Transverse colon (tissue), 4 donors: ENCODE measurements at regions not wholly inside any gene's neighbourhood (a gene's known extent, or its start where the extent isn't known, plus 50 kb on each side); places are given as distances from the start of the nearest gene placed in this dataset.

ENCODE experiments used
- DNase-seq: peaks from one replicate; pipeline ENCODE4 v3.0.0-alpha.2; 2019
- H3K27ac ChIP-seq, 4 donors: fragments of 200-600 bp; sonication (generic); 2 replicates each; pipeline ENCODE4 v1.5.1; 2016 to 2018; ENCODE audit warnings: inconsistent platforms in 4 of 4
- H3K27me3 ChIP-seq: fragments of 200-600 bp; sonication (generic); 2 replicates; pipeline ENCODE4 v1.5.1; 2017; ENCODE audit warnings: inconsistent platforms
- H3K36me3 ChIP-seq, 4 donors: fragments of 200-600 bp; sonication (generic); 2 replicates each; pipeline ENCODE4 v1.5.1; 2017 to 2019; ENCODE audit warnings: inconsistent platforms in 4 of 4
- H3K4me1 ChIP-seq, 4 donors: fragments of 200-600 bp; sonication (generic); 2 replicates each; pipeline ENCODE4 v1.5.1; 2017 to 2020; ENCODE audit warnings: inconsistent platforms in 4 of 4
- H3K4me3 ChIP-seq, 4 donors: fragments of 200-600 bp; sonication (generic); 1 replicate in 1 of 4; 2 replicates in 3 of 4; pipeline versions ENCODE4 v1.5.1 to v1.6.1; 2017 to 2019; ENCODE audit warnings: inconsistent platforms in 4 of 4
- H3K9me3 ChIP-seq, 2 donors: fragments of 200-600 bp; sonication (generic); 2 replicates each; pipeline ENCODE4 v1.5.1; 2017 to 2019; ENCODE audit warnings: inconsistent platforms in 2 of 2
- CTCF ChIP-seq, 5 experiments: fragments of 200-600 bp in 3 of 5; fragments of 450-650 bp in 2 of 5; sonication (generic) in 3 of 5; IDR thresholded peaks; 1 replicate in 2 of 5; 2 replicates in 3 of 5; pipeline ENCODE4 v1.5.1; 2016 to 2017; ENCODE audit warnings: antibody characterized with exemption in 5 of 5, inconsistent platforms in 3 of 5, mild to moderate bottlenecking in 2 of 5, moderate library complexity in 1 of 5
- EP300 ChIP-seq: sonication (generic); formaldehyde crosslinking; IDR thresholded peaks from one replicate; pipeline ENCODE4 v1.6.1; 2017; ENCODE audit warnings: antibody characterized with exemption, low read depth
- POLR2A ChIP-seq: fragments of 450-650 bp; IDR thresholded peaks from one replicate; pipeline ENCODE4 v1.6.1; 2016; ENCODE audit warnings: antibody characterized with exemption, mild to moderate bottlenecking, moderate library complexity
- POLR2AphosphoS5 ChIP-seq, 3 donors: sonication (generic); formaldehyde crosslinking; IDR thresholded peaks; one replicate each; pipeline ENCODE4 v1.6.1; 2016; ENCODE audit warnings: antibody characterized with exemption in 3 of 3
- WGBS, 2 donors: methylation state at CpG; one replicate each; pipeline ENCODE4 v1.1.5; 2018; ENCODE audit warnings: low coverage in 1 of 2; 5-methylcytosine and 5-hydroxymethylcytosine counted together
- in situ Hi-C, 4 donors: fragments of 200-750 bp; cut with MboI; loops; one replicate each; pipeline versions ENCODE4 v1.15.0 to v1.15.1; 2017; ENCODE audit warnings: low sequenced_read_pairs in 3 of 4, low pct_ligation_motif_present in 1 of 4, low pct_unique_long_range_greater_than_20kb in 1 of 4
- intact Hi-C: fragments of 100-400 bp; cut with DNase I; formaldehyde crosslinking; loops from one replicate; pipeline ENCODE4 v1.15.1; 2023; ENCODE audit warnings: low total_unique reads

DNA sequence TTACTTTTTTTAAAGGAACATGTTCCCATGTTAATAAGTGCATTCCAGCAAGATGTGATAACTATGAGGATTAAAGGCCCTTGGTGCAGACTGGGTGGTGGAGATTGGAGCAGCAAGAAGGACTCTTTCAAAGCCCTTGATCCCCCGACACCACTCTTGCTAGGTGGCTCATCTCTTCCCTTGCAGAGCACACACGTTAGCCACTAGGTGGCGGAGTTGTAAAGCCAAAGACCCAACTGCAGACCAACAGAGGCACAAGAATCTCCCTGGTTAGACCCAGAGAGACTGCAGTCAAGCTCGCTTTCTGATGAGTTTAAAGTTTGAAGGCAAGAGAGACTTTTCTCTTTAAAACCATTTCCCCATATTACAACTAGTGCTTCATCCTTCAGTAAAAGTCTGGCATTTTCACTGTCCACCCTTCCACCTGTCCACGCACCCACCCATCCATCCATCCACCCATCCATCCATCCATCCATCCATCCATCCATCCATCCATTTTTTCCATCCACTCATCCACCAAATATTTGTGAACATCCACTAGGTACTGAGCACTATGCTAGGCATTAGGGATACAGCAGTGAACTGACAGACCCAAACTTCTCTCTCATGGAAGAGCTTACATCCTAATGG, 226.9 kb downstream of the MSX2 start:
- Histone ChIP-seq H3K36me3 (no peaks in the 10 kb centered on the region), H3K27ac (no peak overlapping the region), H3K9me3 (no peaks in the 10 kb centered on the region), H3K4me3 (no peak overlapping the region), H3K27me3 (no peaks in the 10 kb centered on the region), H3K4me1 (no peaks in the 10 kb centered on the region)
- no peak for TF ChIP-seq EP300
- no peak for TF ChIP-seq POLR2A
- no peak for TF ChIP-seq POLR2AphosphoS5 (IDR thresholded peaks at IDR 0.05)
- peak; percentile 71 to 77 (median 74) for TF ChIP-seq CTCF (IDR thresholded peaks at IDR 0.05)
- peak; percentile 40 for DNase-seq
- in situ Hi-C loops (loop anchor here in 2 of 4 donors (5.0 to 10.0 kb wide), 2 partner anchors 494 to 496 kb away; partner anchors contain the start of gene DRD1 (in 1 of the 2)), intact Hi-C loops (no loop called here)
- WGBS, 2 donors, result 22 to 57% methylated on average over 2 to 5 of the region's 5 CpGs

DNA sequence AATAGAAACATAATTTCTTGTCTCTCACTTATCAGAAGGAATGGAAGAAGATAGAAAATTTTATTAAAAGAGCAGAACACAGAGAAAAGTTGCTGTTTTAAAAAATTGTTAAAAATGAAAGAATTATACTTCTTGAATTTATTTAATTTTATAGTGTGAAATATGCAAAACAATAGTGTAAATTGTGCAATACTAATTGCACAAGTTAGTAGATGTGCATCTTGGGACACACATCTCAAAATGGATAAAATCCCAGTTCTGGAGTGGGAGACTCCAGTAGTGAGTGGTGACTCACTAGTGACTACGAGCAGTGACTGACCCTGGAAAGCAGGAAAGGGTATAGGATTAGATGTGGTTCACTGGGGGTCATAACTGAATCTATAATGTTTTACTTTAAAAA, 223.2 kb downstream of the MSX2 start:
- H3K27ac ChIP-seq, result no peak overlapping the region
- WGBS, 2 donors, result 38 to 60% methylated on average over 1 of the region's 1 CpG

GRCh38 chr5:174945853-174946252, 221.5 kb downstream of the MSX2 start:
- DNase-seq, result no peak
- WGBS, 2 donors, result 53% methylated on average over 7 of the region's 7 CpGs; no CpG with 5 or more reads in 1 of the 2 donors

More for the DNA sequence above, 223.2 kb downstream of the MSX2 start:
- TF ChIP-seq POLR2A, result no peak
- no peak for TF ChIP-seq CTCF (IDR thresholded peaks at IDR 0.05)
- TF ChIP-seq POLR2AphosphoS5 (IDR thresholded peaks at IDR 0.05), result no peak
- no peak for TF ChIP-seq EP300
- Histone ChIP-seq H3K9me3 (no peaks in the 10 kb centered on the region), H3K27me3 (no peaks in the 10 kb centered on the region), H3K4me3 (no peak overlapping the region), H3K36me3 (no peaks in the 10 kb centered on the region), H3K4me1 (no peaks in the 10 kb centered on the region)
- no peak for DNase-seq
- intact Hi-C loops, result loop anchor here (5.0 kb wide), 1 partner anchor 500 kb away; no protein-coding TSS in a partner anchor
- in situ Hi-C loops, result loop anchor here (5.0 to 25.0 kb wide), 3 partner anchors 495 to 535 kb away; partner anchors contain the start of gene DRD1 (in 2 of the 4)

More at GRCh38 chr5:174945853-174946252, 221.5 kb downstream of the MSX2 start:
- Histone ChIP-seq H3K36me3 (no peaks in the 10 kb centered on the region), H3K4me3 (no peak overlapping the region), H3K4me1 (no peaks in the 10 kb centered on the region), H3K27ac (no peak overlapping the region), H3K27me3 (no peaks in the 10 kb centered on the region), H3K9me3 (no peaks in the 10 kb centered on the region)
- intact Hi-C loops, result loop anchor here (5.0 kb wide), 1 partner anchor 501 kb away; no protein-coding TSS in a partner anchor
- in situ Hi-C loops, result loop anchor here (5.0 to 25.0 kb wide), 3 partner anchors 496 to 534 kb away; partner anchors contain the start of gene DRD1 (in 2 of the 4)
- TF ChIP-seq POLR2AphosphoS5 (IDR thresholded peaks at IDR 0.05), result no peak
- TF ChIP-seq POLR2A, result no peak
- TF ChIP-seq CTCF (IDR thresholded peaks at IDR 0.05), result no peak
- no peak for TF ChIP-seq EP300
